Esophagus muscularis mucosa (tissue), 4 donors: ENCODE measurements at regions not wholly inside any gene's neighbourhood (a gene's known extent, or its start where the extent isn't known, plus 50 kb on each side); places are given as distances from the start of the nearest gene placed in this dataset.

Source experiments
- CTCF ChIP-seq, 3 experiments: fragments of 200-600 bp in 2 of 3; fragments of 450-650 bp in 1 of 3; sonication (generic) in 2 of 3; IDR thresholded peaks; one replicate each; pipeline ENCODE4 v1.5.1; 2017 to 2019; ENCODE audit warnings: antibody characterized with exemption in 3 of 3, mild to moderate bottlenecking in 2 of 3, moderate library complexity in 1 of 3
- EP300 ChIP-seq: sonication (generic); formaldehyde crosslinking; IDR thresholded peaks from one replicate; pipeline ENCODE4 v1.6.1; 2017; ENCODE audit warnings: antibody characterized with exemption
- POLR2A ChIP-seq: fragments of 450-650 bp; IDR thresholded peaks from one replicate; pipeline ENCODE4 v1.6.1; 2017; ENCODE audit warnings: antibody characterized with exemption, moderate library complexity, mild to moderate bottlenecking, low read depth

- TF ChIP-seq EP300 (no peak), CTCF (IDR thresholded peaks at IDR 0.05) (no peak), POLR2A (no peak)
These were observed 221.4 kb upstream of the NANOGP8 start for GRCh38 chr15:35306361-35306981.
